ENCODE measurements at regions not wholly inside any gene's neighbourhood (a gene's known extent, or its start where the extent isn't known, plus 50 kb on each side); places are given as distances from the start of the nearest gene placed in this dataset.

DNA sequence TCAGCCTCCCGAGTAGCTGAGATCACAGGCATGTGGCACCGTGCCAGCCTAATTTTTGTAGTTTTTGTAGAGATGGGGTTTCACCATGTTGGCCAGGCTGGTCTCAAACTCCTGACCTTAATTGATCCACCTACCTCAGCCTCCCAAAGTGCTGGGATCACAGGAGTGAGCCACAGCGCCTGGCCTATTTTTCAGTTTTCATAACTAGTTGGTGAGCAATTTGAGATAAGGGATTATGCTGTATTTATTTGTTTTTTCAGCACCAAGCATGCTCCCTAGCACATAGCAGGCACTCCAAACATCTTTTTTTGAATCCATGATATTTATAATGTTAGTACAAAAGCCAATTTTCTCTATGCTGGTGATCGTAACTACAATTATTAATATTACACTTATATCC, 541.2 kb downstream of the SNAPC1 start:
- no peak for DNase-seq

- no peak for DNase-seq
Measured at GRCh38 chr14:62304257-62304656, 542.0 kb downstream of the SNAPC1 start.

GRCh38 chr14:62307844-62308243, 545.6 kb downstream of the SNAPC1 start:
- DNase-seq: no peak

GRCh38 chr14:62308316-62308715, 546.1 kb downstream of the SNAPC1 start:
- no peak for DNase-seq

DNA sequence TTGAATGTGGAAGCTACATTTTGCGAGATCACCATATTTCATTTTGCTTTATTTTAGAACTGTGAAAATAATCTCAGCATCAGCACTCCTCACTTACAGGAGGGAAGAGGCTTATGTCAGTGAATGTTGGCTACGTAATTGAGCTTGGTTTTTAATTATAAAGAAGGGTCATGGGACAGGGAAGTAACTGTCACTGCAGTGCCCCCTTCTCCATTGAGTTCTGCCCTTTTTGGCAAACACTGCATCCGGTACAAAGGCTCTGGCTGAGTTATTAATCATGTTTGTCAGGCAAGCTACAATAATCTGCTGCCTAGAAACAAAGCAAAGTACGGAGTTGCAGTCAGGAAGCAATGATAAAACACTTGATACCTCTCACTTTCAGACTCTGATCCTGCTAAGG, 546.7 kb downstream of the SNAPC1 start:
- DNase-seq: no peak

GRCh38 chr14:62313212-62313611, 551.0 kb downstream of the SNAPC1 start:
- no peak for DNase-seq

- no peak for DNase-seq
Measured at GRCh38 chr14:62314221-62314620, 552.0 kb downstream of the SNAPC1 start.

- no peak for DNase-seq
Measured at GRCh38 chr14:62314871-62315270, 552.7 kb downstream of the SNAPC1 start.

DNA sequence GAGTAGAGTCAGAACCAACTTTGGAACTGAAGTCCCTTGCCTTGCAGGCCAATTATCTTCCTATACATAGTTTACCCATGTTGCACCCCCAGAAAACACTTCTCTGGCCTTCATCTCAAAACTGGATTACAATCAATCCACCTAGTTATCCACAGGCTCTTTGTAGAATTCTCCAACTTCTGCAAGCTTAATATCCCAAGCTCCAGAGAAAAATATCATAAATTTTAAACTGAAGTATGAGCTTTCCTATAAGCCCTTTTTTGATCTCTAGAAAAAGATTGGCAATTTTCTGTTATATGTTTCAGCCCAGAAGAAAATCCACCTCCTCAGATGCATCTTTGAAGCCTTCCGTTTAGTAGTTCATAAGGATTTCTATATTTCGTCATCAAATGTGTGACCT, 553.4 kb downstream of the SNAPC1 start:
- no peak for DNase-seq

GRCh38 chr14:62322216-62322615, 560.0 kb downstream of the SNAPC1 start:
- no peak for DNase-seq

DNA sequence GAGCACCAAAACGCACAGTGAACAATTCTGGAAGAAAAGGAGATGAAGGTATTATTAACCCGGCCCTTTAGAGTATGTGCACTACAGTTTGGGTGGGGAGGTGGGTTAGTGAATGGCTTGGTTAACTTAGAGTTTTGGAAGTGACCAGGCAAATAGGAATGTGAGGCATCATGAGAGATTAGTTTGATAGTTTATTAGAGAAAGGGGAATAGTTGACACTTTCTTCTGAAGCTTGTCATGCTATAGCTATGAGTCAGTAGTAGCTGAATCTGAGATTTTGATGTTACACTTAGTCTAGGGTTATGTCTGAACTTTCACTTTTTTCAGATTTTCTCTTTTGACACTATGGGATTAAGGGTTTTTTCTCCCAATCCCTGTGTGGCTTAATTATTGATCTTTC, 567.2 kb downstream of the SNAPC1 start:
- no peak for DNase-seq

GRCh38 chr14:62347562-62348011, 585.4 kb downstream of the SNAPC1 start:
- DNase-seq: no peak

DNA sequence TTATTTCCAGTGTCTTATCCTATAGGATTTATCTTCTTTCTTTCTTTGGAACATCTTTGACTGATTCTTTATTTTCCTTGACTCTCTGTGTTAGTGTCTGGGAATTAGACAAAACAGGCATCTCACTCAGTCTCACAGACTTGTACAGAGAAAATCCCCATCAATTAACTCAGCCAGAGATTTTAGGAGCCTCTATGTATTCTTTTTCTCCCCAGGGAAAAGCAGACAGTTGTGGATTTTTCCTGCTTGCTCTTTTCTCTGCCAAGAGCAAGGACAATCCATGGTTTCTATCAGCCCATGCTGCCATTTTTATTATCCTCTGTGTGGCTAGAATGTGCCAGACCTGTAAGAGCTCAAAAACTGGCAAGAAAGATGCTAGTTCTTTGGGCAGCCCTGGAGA, 595.1 kb downstream of the SNAPC1 start:
- no peak for DNase-seq

GRCh38 chr14:62364161-62364560, 601.9 kb downstream of the SNAPC1 start:
- no peak for DNase-seq

- DNase-seq: no peak
Measured at GRCh38 chr14:62364800-62365280, 602.6 kb downstream of the SNAPC1 start.

DNA sequence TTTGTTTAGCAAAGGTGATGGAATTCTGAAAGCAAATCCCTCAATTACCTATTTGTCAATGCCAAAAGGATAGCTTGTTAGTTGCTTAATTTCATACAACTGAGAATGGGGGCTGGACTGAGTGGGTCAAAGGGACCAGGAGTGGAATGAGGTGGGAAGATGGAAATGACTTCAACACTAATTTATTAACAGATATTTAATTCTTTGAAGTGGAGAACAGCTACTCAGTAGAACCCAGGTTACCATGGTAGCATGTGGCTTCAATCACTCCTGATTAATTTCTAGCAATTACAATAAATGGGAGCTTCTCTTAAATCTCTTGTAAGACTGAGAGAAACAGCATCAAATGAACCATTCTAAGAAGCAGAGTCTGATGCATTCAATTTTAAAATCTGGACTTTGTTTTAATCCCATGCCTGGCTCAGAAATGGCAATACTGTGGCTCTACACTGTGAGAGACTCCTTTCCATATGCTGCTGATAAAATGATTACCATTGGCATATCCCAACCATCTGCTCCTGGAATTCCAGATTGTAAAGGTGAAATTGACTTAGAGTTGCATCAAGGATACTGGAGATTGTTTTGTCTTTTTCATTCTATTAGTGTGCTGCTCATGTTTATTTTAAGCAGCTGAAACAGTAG, 607.8 kb downstream of the SNAPC1 start:
- DNase-seq: no peak

GRCh38 chr14:62373944-62374343, 611.7 kb downstream of the SNAPC1 start:
- no peak for DNase-seq

- no peak for DNase-seq
Measured at GRCh38 chr14:62378057-62378456, 615.8 kb downstream of the SNAPC1 start.

- no peak for DNase-seq
Measured at GRCh38 chr14:62381311-62382070, 619.3 kb downstream of the SNAPC1 start.

DNA sequence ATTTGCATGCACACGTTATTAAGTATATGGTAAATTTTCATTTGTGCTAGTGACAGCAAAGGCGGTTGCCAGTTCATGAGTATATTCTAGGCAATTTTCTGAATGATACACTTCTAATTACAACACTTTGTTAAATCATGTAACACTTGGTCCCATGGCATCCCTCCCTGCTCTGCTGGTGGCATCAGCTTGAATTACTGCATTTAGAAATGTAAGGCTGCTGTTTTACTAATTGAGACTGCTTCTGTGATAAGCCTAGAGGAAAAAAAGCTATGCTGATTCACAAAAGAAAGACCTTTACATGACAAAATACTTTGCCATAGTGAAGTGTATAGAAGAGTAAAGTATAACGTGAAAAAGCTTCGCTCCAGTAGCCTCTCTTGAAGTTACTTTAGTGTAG, 636.1 kb downstream of the KCNH5 start:
- DNase-seq: no peak

DNA sequence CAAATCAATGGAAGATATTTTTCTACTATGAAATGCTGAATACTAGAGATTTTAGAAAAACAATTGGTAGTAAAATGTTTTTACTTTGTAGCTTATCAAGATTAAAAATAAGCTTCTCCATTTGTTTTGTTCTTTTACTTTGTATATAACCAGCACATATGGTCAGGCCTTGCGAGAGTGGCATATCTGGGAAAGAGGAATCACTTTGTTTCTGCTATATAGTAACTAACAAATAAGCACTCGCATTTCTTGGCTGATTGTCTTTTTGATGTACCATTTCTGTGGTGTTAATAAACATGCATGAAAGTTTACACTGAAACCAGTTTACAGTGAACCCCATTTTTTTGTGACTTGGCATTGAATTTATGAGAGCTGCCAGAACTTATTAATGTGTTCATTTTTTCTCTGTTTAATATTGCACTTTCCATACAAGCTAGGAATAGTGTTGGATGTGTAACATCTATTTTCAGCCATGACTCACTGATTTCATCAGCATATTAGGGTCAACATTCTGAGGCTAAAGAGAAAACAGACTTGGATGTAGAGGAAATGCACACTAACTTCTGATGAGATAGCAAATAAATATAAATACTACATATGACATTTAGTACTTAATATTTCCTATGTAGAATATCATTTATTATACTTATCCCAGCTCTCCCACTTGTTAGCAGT, 635.5 kb downstream of the KCNH5 start:
- DNase-seq: no peak

- no peak for DNase-seq
Measured at GRCh38 chr14:62420847-62421246, 624.4 kb downstream of the KCNH5 start.

- DNase-seq: no peak
Measured at GRCh38 chr14:62428429-62429203, 616.6 kb downstream of the KCNH5 start.

All from activated CD4-positive, alpha-beta T cell treated with anti-CD3 and anti-CD28 coated beads, Interleukin-2, amount 50 U/mL, for 48 hours (primary cell).